ENCODE measurements at regions not wholly inside any gene's neighbourhood (a gene's known extent, or its start where the extent isn't known, plus 50 kb on each side); places are given as distances from the start of the nearest gene placed in this dataset.

DNA sequence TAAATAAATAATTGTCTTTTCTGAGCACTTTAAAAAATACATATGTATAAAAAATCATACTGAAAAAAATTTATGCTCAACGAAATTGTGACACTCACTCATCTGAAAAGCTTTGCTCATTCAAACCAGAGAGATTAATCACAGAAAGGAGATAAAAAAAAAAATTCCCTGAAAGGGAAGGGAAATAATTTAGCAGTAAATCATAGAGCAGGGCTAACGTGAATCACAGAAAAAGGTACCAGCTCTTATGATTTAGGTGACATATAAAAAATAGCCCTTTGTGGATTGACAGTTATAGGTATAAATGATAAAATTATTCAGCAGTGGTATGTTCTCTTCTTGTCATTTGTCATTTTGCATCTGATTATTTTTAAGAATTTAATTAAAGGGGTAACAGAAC lies 552.7 kb upstream of the TENM3 start:
- DNase-seq (ENCODE audit: low read depth, low spot score) = no peak
- no peaks in the 10 kb centered on the region for H3K4me1 ChIP-seq (ENCODE audit: control insufficient read depth, insufficient read depth, low read length)
- no peak overlapping the region for H3K4me2 ChIP-seq (ENCODE audit: control insufficient read depth, insufficient read depth)
- ChIA-PET POLR2A (no interaction called here), SMC1A (ENCODE audit: uncharacterized antibody, unreplicated experiment) (no interaction called here), RAD21 (ENCODE audit: unreplicated experiment) (no interaction called here), CTCF (no interaction called here)
- BruUV-seq (replicated peaks) = no TSS peak
- FAIRE-seq = no peak
- ATAC-seq = no peak
- no peaks in the 10 kb centered on the region for H3K79me2 ChIP-seq (ENCODE audit: control insufficient read depth, insufficient read depth, low read length)
- H3K9ac ChIP-seq (ENCODE audit: control insufficient read depth, insufficient read depth, low read length) = no peak overlapping the region
- WGBS (ENCODE audit: insufficient coverage, insufficient replicate concordance, low lambda C conversion rate, missing lambda C conversion rate) = 0% methylated on average over 2 of the region's 2 CpGs
- H3K36me3 ChIP-seq (ENCODE audit: control insufficient read depth in 2 of 2, insufficient read depth in 2 of 2, low read length in 1 of 2) = no peaks in the 10 kb centered on the region
- H3K9me3 ChIP-seq (replicated peaks; ENCODE audit: control insufficient read depth, insufficient read depth, low read length) = no peaks in the 10 kb centered on the region
- in situ Hi-C loops (cut with MboI) (no loop called here), intact Hi-C loops (cut with micrococcal nuclease; ENCODE audit: unreplicated experiment) (no loop called here)
- H2AFZ ChIP-seq (ENCODE audit: control insufficient read depth, low read depth, low read length) = no peak overlapping the region
- H4K20me1 ChIP-seq (ENCODE audit: control insufficient read depth, insufficient read depth) = no peaks in the 10 kb centered on the region
- TF ChIP-seq SIN3A (IDR thresholded peaks at IDR 0.05; ENCODE audit: low read depth, low read length) (no peak), BCLAF1 (IDR thresholded peaks at IDR 0.05) (no peak), NFYA (IDR thresholded peaks at IDR 0.05; ENCODE audit: borderline replicate concordance, low read depth, low read length) (no peak)
- TF ChIP-seq, protein P1, sequence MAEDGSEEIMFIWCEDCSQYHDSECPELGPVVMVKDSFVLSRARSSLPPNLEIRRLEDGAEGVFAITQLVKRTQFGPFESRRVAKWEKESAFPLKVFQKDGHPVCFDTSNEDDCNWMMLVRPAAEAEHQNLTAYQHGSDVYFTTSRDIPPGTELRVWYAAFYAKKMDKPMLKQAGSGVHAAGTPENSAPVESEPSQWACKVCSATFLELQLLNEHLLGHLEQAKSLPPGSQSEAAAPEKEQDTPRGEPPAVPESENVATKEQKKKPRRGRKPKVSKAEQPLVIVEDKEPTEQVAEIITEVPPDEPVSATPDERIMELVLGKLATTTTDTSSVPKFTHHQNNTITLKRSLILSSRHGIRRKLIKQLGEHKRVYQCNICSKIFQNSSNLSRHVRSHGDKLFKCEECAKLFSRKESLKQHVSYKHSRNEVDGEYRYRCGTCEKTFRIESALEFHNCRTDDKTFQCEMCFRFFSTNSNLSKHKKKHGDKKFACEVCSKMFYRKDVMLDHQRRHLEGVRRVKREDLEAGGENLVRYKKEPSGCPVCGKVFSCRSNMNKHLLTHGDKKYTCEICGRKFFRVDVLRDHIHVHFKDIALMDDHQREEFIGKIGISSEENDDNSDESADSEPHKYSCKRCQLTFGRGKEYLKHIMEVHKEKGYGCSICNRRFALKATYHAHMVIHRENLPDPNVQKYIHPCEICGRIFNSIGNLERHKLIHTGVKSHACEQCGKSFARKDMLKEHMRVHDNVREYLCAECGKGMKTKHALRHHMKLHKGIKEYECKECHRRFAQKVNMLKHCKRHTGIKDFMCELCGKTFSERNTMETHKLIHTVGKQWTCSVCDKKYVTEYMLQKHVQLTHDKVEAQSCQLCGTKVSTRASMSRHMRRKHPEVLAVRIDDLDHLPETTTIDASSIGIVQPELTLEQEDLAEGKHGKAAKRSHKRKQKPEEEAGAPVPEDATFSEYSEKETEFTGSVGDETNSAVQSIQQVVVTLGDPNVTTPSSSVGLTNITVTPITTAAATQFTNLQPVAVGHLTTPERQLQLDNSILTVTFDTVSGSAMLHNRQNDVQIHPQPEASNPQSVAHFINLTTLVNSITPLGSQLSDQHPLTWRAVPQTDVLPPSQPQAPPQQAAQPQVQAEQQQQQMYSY (CRISPR knock-in tag; IDR thresholded peaks at IDR 0.05) = no peak
- no peaks in the 10 kb centered on the region for H3K27me3 ChIP-seq (replicated peaks in 1 of 2; ENCODE audit: control insufficient read depth in 2 of 2, insufficient read depth in 2 of 2, low read length in 1 of 2)
- H3K4me3 ChIP-seq = no peak overlapping the region
- no peak overlapping the region for H3K27ac ChIP-seq (ENCODE audit: control insufficient read depth, insufficient read depth)

Measured in GM12878 (cell line).